ENCODE measurements at regions not wholly inside any gene's neighbourhood (a gene's known extent, or its start where the extent isn't known, plus 50 kb on each side); places are given as distances from the start of the nearest gene placed in this dataset.

GRCh38 chr3:176352716-176353334, 844.5 kb downstream of the TBL1XR1 start:
- no peaks in the 10 kb centered on the region for H3K9me3 ChIP-seq (ENCODE audit: low read depth)
- no peaks in the 10 kb centered on the region for H3K9me2 ChIP-seq (replicated peaks; ENCODE audit: insufficient read depth)
- no peaks in the 10 kb centered on the region for H3K4me1 ChIP-seq (ENCODE audit: insufficient read depth)
- no peaks in the 10 kb centered on the region for H4K20me1 ChIP-seq (ENCODE audit: insufficient read depth, poor library complexity, severe bottlenecking)
- TF ChIP-seq CTCF (IDR thresholded peaks at IDR 0.05; ENCODE audit: poor library complexity), result no peak
- no peak for TF ChIP-seq EZH2phosphoT487 (IDR thresholded peaks at IDR 0.05; ENCODE audit: low read depth, severe bottlenecking, unreplicated experiment)
- no peak for TF ChIP-seq EZH2 (IDR thresholded peaks at IDR 0.05; ENCODE audit: borderline replicate concordance)
- no peak overlapping the region for H3K4me3 ChIP-seq
- no peak overlapping the region for H3K4me2 ChIP-seq
- H3K27me3 ChIP-seq, result no peaks in the 10 kb centered on the region
- H3K27ac ChIP-seq, result no peak overlapping the region
- no peaks in the 10 kb centered on the region for H3K79me2 ChIP-seq
- no peak for DNase-seq (ENCODE audit: low spot score)
- H3K36me3 ChIP-seq (replicated peaks; ENCODE audit: insufficient read depth, low read depth), result no peaks in the 10 kb centered on the region
- WGBS (ENCODE audit: low lambda C conversion rate, missing lambda C conversion rate), result 64% methylated on average over 4 of the region's 4 CpGs
- H2AFZ ChIP-seq, result no peak overlapping the region

- no peak overlapping the region for H3K4me3 ChIP-seq
Observed at GRCh38 chr3:176351408-176351807, 845.9 kb downstream of the TBL1XR1 start.

GRCh38 chr3:176349706-176350105, 847.6 kb downstream of the TBL1XR1 start:
- Histone ChIP-seq H3K27me3 (no peaks in the 10 kb centered on the region), H3K4me2 (no peak overlapping the region), H3K4me1 (ENCODE audit: insufficient read depth) (no peaks in the 10 kb centered on the region), H3K36me3 (replicated peaks; ENCODE audit: insufficient read depth, low read depth) (no peaks in the 10 kb centered on the region), H2AFZ (no peak overlapping the region), H3K27ac (no peak overlapping the region), H3K9me3 (ENCODE audit: low read depth) (no peaks in the 10 kb centered on the region), H3K79me2 (no peaks in the 10 kb centered on the region), H3K4me3 (no peak overlapping the region), H3K9me2 (replicated peaks; ENCODE audit: insufficient read depth) (no peaks in the 10 kb centered on the region), H4K20me1 (ENCODE audit: insufficient read depth, poor library complexity, severe bottlenecking) (no peaks in the 10 kb centered on the region)
- WGBS (ENCODE audit: low lambda C conversion rate, missing lambda C conversion rate), result 81% methylated on average over 1 of the region's 1 CpG
- no peak for TF ChIP-seq CTCF (IDR thresholded peaks at IDR 0.05; ENCODE audit: poor library complexity)
- TF ChIP-seq EZH2 (IDR thresholded peaks at IDR 0.05; ENCODE audit: borderline replicate concordance), result no peak
- TF ChIP-seq EZH2phosphoT487 (IDR thresholded peaks at IDR 0.05; ENCODE audit: low read depth, severe bottlenecking, unreplicated experiment), result no peak
- no peak for DNase-seq (ENCODE audit: low spot score)

More at GRCh38 chr3:176351408-176351807, 845.9 kb downstream of the TBL1XR1 start:
- no peaks in the 10 kb centered on the region for H4K20me1 ChIP-seq (ENCODE audit: insufficient read depth, poor library complexity, severe bottlenecking)
- no peak overlapping the region for H3K27ac ChIP-seq
- H3K27me3 ChIP-seq, result no peaks in the 10 kb centered on the region
- H3K9me2 ChIP-seq (replicated peaks; ENCODE audit: insufficient read depth), result no peaks in the 10 kb centered on the region
- H3K4me1 ChIP-seq (ENCODE audit: insufficient read depth), result no peaks in the 10 kb centered on the region
- H2AFZ ChIP-seq, result no peak overlapping the region
- no peaks in the 10 kb centered on the region for H3K79me2 ChIP-seq
- no peak for DNase-seq (ENCODE audit: low spot score)
- no peak overlapping the region for H3K4me2 ChIP-seq
- H3K36me3 ChIP-seq (replicated peaks; ENCODE audit: insufficient read depth, low read depth), result no peaks in the 10 kb centered on the region
- TF ChIP-seq CTCF (IDR thresholded peaks at IDR 0.05; ENCODE audit: poor library complexity) (no peak), EZH2phosphoT487 (IDR thresholded peaks at IDR 0.05; ENCODE audit: low read depth, severe bottlenecking, unreplicated experiment) (no peak), EZH2 (IDR thresholded peaks at IDR 0.05; ENCODE audit: borderline replicate concordance) (no peak)
- H3K9me3 ChIP-seq (ENCODE audit: low read depth), result no peaks in the 10 kb centered on the region
- WGBS (ENCODE audit: low lambda C conversion rate, missing lambda C conversion rate), result 85% methylated on average over 4 of the region's 4 CpGs

All from hepatocyte (in vitro differentiated cells).